GM18861 (cell line): ENCODE measurements at regions not wholly inside any gene's neighbourhood (a gene's known extent, or its start where the extent isn't known, plus 50 kb on each side); places are given as distances from the start of the nearest gene placed in this dataset.
"Not testable (repeated sequence)": the region's sequence is repeated elsewhere in the genome, so short reads cannot be mapped to it uniquely, and the experiment has no call there.

Source experiments
- ATAC-seq: cut with Tn5 transposase; IDR thresholded peaks from one replicate; pipeline ENCODE4 v1.9.1; 2021; ENCODE audit not compliant: unreplicated experiment

GRCh38 chr6:50457351-50457750, 256.0 kb upstream of the TFAP2D start:
- no peak for ATAC-seq

GRCh38 chr6:50461696-50462095, 251.6 kb upstream of the TFAP2D start:
- ATAC-seq, result no peak

DNA sequence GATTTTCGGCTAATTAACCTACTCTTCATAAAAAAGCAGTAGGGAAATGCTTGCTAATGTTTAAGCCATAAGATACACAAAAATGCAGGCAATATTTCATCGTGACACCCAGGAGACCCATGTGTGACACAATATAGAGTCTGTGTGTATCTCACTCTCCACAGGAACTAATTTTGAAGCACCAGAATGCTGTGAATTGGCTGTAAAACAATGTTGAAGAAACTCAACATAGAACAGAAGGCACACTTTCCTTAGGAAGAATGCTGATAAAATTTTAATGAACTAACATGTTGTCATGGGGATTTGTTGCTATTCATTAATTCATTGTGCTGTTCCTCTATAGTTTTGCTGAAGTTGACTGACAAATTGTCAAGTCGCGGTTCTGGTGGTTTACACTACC, 249.4 kb upstream of the TFAP2D start:
- no peak for ATAC-seq

DNA sequence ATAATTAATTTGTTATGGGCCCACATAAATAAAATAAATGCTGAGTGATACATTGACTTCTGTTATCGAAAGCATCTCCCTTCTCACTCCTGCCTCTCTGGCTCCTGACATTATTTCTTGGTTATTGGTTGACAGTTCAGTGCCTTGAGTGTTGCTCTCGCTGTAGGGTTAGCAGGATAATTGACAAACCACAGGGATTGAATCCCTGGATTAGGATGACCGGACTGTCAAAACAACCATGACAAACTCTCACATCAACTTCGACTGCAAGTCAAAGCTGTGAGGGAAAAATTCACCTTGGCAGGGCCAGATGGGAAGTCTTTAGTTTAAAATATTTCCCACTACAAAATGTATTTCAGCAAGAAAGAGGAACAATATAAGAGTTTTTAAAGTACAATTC, 245.4 kb upstream of the TFAP2D start:
- no peak for ATAC-seq

DNA sequence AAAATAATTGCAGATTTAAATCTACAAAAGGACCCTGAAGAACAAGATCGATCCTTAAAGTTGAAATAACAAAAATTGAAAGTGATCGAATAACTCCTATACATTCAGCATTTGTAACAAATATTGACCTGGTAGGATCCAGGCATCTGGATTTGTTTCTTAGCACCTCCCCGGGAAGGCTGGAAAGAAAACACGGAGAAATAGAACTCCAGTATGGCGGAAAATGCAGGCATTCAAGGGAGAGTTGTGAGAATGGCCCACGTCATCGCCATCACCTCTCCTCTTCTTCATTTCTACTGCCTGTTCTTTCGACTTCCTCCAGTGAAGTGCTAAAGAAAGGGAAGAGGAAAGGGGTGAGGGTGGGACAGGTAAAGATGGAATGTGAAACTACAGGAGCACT, 242.3 kb upstream of the TFAP2D start:
- no peak for ATAC-seq

GRCh38 chr6:50510361-50510760, 203.0 kb upstream of the TFAP2D start:
- no peak for ATAC-seq

- no peak for ATAC-seq
These were observed 192.7 kb upstream of the TFAP2D start for GRCh38 chr6:50520326-50521266.

GRCh38 chr6:50524341-50524740, 189.0 kb upstream of the TFAP2D start:
- no peak for ATAC-seq

GRCh38 chr6:50527985-50528384, 185.3 kb upstream of the TFAP2D start:
- ATAC-seq, result no peak

- ATAC-seq, result no peak
These were observed 173.9 kb upstream of the TFAP2D start for GRCh38 chr6:50539447-50539846.

DNA sequence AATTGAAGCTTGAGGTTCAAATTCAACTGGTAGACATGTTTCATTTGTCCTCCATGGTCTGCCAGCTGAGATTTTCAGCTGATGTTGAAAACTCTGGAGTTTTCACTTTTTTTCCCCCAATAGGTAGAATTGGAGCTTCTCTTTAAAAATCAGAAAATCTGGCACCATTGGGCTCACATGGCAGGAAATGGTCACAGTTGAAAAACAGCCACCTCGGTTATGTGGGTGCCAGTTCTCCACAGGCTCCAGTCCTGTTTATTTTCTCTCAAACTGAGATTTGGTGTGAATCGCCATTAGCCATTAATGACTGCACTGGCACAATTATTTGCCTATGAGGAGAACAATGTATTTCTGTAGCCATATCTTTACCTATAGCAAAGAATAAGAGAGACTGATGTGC, 171.4 kb upstream of the TFAP2D start:
- ATAC-seq, result no peak

GRCh38 chr6:50543666-50544065, 169.7 kb upstream of the TFAP2D start:
- no peak for ATAC-seq

DNA sequence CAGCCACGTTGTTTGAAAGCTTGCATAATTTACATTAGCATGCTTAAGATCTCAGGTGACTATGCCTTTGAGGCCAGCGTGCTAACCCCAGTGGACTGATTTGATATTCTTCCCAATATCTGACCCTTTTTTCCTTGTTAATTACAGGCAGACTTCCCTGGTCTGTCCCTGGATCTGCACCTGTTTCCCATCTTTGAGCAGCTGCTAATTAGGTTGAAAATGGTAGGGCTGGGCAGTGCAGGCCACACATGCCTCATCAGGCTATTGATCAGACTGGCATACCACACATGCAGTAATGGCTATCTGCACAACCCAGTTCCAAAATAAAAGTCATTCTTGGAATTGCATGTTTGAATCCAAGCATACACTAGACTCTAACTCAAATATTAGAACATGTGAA, 164.3 kb upstream of the TFAP2D start:
- no peak for ATAC-seq

GRCh38 chr6:50549475-50549874, 163.9 kb upstream of the TFAP2D start:
- no peak for ATAC-seq

- ATAC-seq, result no peak
These were observed 157.3 kb upstream of the TFAP2D start for GRCh38 chr6:50555982-50556381.

GRCh38 chr6:50565004-50565403, 148.3 kb upstream of the TFAP2D start:
- no peak for ATAC-seq

DNA sequence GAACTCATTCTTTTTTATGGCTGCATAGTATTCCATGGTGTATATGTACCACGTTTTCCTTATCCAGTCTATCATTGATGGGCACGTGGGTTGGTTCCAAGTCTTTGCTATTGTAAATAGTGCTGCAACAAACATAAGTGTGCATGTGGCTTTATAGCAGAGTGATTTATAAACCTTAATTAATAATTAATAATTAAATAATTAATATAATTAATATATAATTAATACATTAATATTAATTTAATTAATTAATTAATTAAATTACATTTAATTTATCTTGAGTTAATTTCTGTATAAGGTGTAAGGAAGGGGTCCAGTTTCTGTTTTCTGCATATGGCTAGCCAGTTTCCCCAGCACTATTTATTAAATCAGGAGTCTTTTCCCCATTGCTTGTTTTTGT, 142.1 kb upstream of the TFAP2D start:
- not testable (repeated sequence) for ATAC-seq

GRCh38 chr6:50585441-50586330, 127.6 kb upstream of the TFAP2D start:
- no peak for ATAC-seq

GRCh38 chr6:50586331-50586675, 127.0 kb upstream of the TFAP2D start:
- ATAC-seq, result no peak

GRCh38 chr6:50589751-50590470, 123.4 kb upstream of the TFAP2D start:
- no peak for ATAC-seq

DNA sequence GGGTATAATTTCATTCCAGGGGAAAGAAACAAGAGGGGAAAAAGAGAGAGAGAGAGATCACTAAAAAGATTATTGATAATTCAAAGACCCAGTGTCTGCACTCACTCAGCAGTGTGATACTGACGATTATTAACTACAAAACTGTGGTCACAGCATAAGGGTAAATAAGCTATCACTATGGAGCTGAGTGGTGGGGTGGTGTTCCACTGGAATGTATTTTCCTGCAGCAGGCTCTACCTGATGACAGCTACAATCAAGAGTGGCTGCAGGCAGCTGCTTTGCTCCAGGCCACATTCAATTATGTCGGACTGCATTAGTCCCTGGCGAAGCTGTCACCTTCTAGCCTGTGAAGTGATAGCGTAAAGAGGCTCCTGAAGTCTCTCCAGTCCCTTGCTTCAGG, 122.2 kb upstream of the TFAP2D start:
- ATAC-seq, result no peak
